Smooth muscle cell (in vitro differentiated cells): ENCODE measurements at regions not wholly inside any gene's neighbourhood (a gene's known extent, or its start where the extent isn't known, plus 50 kb on each side); places are given as distances from the start of the nearest gene placed in this dataset.

Experiments used
- DNase-seq: peaks from one replicate; lab custom pipeline; 2025; ENCODE audit not compliant: unreplicated experiment; lab: John Stamatoyannopoulos, UW
- H2AFZ ChIP-seq: fragments of 200-600 bp; sonication (generic); 2 replicates; pipeline ENCODE4 v1.6.0; 2016; ENCODE audit warnings: antibody characterized with exemption, low read depth, mild to moderate bottlenecking
- H3F3A ChIP-seq: fragments of 200-600 bp; sonication (generic); 2 replicates; pipeline ENCODE4 v1.6.0; 2017; ENCODE audit warnings: antibody characterized with exemption, low read depth
- H3K27ac ChIP-seq: fragments of 200-600 bp; sonication (generic); 2 replicates; pipeline ENCODE4 v1.5.1; 2016; ENCODE audit warnings: low read depth, mild to moderate bottlenecking
- H3K27me3 ChIP-seq: fragments of 200-600 bp; sonication (generic); 2 replicates; pipeline ENCODE4 v1.6.1; 2016; ENCODE audit warnings: low read depth, mild to moderate bottlenecking
- H3K36me3 ChIP-seq: fragments of 200-600 bp; sonication (generic); 2 replicates; pipeline ENCODE4 v1.5.1; 2016; ENCODE audit warnings: low read depth
- H3K4me1 ChIP-seq: fragments of 200-600 bp; sonication (generic); 2 replicates; pipeline ENCODE4 v1.5.1; 2016; ENCODE audit warnings: low read depth
- H3K4me2 ChIP-seq: fragments of 200-600 bp; sonication (generic); 2 replicates; pipeline ENCODE4 v1.6.0; 2016; ENCODE audit warnings: mild to moderate bottlenecking
- H3K4me3 ChIP-seq: fragments of 200-600 bp; sonication (generic); 2 replicates; pipeline ENCODE4 v1.5.1; 2016; ENCODE audit warnings: mild to moderate bottlenecking
- H3K79me2 ChIP-seq: fragments of 200-600 bp; sonication (generic); 2 replicates; pipeline ENCODE4 v1.6.0; 2016; ENCODE audit warnings: low read depth, mild to moderate bottlenecking
- H3K9ac ChIP-seq: fragments of 200-600 bp; sonication (generic); 2 replicates; pipeline ENCODE4 v1.6.0; 2016; ENCODE audit warnings: low read depth
- H3K9me3 ChIP-seq: fragments of 200-600 bp; sonication (generic); replicated peaks from 2 replicates; pipeline ENCODE4 v1.5.1; 2016; ENCODE audit warnings: low read depth
- H4K20me1 ChIP-seq: fragments of 200-600 bp; sonication (generic); 2 replicates; pipeline ENCODE4 v1.6.0; 2016; ENCODE audit warnings: low read depth
- WGBS: methylation state at CpG from one replicate; pipeline ENCODE4 v1.1.7; 2016; ENCODE audit warnings: low lambda C conversion rate; 5-methylcytosine and 5-hydroxymethylcytosine counted together
- TF ChIP-seq, protein P1 (sequence below): fragments of 200-600 bp; sonication (generic); IDR thresholded peaks from 2 replicates; pipeline ENCODE4 v1.5.1; 2017; ENCODE audit warnings: borderline replicate concordance, mild to moderate bottlenecking, antibody characterized with exemption; ENCODE audit not compliant: insufficient read depth, poor library complexity, severe bottlenecking

DNA sequence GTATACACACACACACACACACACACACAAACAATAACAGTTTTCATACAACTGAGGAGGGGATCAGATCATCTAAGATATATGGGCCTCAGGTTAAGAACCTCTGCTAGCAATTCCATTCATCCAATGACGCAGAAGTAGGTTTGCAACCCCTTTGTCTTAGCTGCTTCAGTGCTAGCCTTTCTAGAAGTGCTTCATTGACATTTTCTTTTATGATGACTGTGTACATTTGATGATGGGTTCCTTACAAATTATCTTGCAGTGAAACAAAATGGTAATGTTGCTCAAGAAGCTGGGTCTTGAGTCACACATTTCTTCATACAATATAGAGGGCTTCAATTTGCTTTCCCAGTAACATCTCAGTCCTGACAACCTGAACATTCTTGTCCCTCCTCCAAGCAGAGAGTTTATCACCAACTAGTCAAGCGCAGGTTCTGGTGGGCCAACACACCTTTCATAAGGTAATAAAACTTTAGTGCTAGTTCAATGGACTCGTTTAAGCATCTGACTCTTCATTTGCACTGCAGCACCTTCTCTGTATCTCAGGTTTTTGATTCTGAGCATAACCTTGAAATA is 269.5 kb downstream of the CNTN3 start:
- no peaks in the 10 kb centered on the region for H4K20me1 ChIP-seq
- H3K27me3 ChIP-seq = no peaks in the 10 kb centered on the region

GRCh38 chr3:74343391-74343790 is 271.1 kb downstream of the CNTN3 start:
- DNase-seq = no peak
- Histone ChIP-seq H3K4me1 (no peaks in the 10 kb centered on the region), H3K27me3 (no peaks in the 10 kb centered on the region), H3K27ac (no peak overlapping the region), H3K9me3 (no peaks in the 10 kb centered on the region), H4K20me1 (no peaks in the 10 kb centered on the region), H2AFZ (no peak overlapping the region), H3F3A (no peaks in the 10 kb centered on the region), H3K36me3 (no peaks in the 10 kb centered on the region), H3K79me2 (no peaks in the 10 kb centered on the region), H3K4me2 (no peak overlapping the region), H3K4me3 (no peak overlapping the region), H3K9ac (no peak overlapping the region)
- TF ChIP-seq, protein P1, sequence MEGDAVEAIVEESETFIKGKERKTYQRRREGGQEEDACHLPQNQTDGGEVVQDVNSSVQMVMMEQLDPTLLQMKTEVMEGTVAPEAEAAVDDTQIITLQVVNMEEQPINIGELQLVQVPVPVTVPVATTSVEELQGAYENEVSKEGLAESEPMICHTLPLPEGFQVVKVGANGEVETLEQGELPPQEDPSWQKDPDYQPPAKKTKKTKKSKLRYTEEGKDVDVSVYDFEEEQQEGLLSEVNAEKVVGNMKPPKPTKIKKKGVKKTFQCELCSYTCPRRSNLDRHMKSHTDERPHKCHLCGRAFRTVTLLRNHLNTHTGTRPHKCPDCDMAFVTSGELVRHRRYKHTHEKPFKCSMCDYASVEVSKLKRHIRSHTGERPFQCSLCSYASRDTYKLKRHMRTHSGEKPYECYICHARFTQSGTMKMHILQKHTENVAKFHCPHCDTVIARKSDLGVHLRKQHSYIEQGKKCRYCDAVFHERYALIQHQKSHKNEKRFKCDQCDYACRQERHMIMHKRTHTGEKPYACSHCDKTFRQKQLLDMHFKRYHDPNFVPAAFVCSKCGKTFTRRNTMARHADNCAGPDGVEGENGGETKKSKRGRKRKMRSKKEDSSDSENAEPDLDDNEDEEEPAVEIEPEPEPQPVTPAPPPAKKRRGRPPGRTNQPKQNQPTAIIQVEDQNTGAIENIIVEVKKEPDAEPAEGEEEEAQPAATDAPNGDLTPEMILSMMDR = no peak
- 81% methylated on average over 4 of the region's 4 CpGs for WGBS

More for the DNA sequence above, 269.5 kb downstream of the CNTN3 start:
- Histone ChIP-seq H3K79me2 (no peaks in the 10 kb centered on the region), H3F3A (no peaks in the 10 kb centered on the region), H3K4me2 (no peak overlapping the region), H3K9me3 (no peaks in the 10 kb centered on the region), H3K36me3 (no peaks in the 10 kb centered on the region), H3K27ac (no peak overlapping the region), H3K4me3 (no peak overlapping the region), H3K9ac (no peak overlapping the region), H2AFZ (no peak overlapping the region), H3K4me1 (no peaks in the 10 kb centered on the region)
- TF ChIP-seq, protein P1 = no peak
- 91% methylated on average over 3 of the region's 3 CpGs for WGBS
- DNase-seq = no peak

- Histone ChIP-seq H3K9me3 (no peaks in the 10 kb centered on the region), H3K4me2 (no peak overlapping the region), H3K9ac (no peak overlapping the region), H4K20me1 (no peaks in the 10 kb centered on the region), H3K4me3 (no peak overlapping the region), H3K36me3 (no peaks in the 10 kb centered on the region), H2AFZ (no peak overlapping the region), H3K27ac (no peak overlapping the region), H3F3A (no peaks in the 10 kb centered on the region), H3K79me2 (no peaks in the 10 kb centered on the region), H3K27me3 (no peaks in the 10 kb centered on the region), H3K4me1 (no peaks in the 10 kb centered on the region)
- TF ChIP-seq, protein P1 = no peak
- whole genome bisulfite sequencing = 78% methylated on average over 1 of the region's 1 CpG
- no peak for DNase-seq
Measured at GRCh38 chr3:74338998-74339397, 275.5 kb downstream of the CNTN3 start.

GRCh38 chr3:74332165-74332564 is 282.3 kb downstream of the CNTN3 start:
- 80% methylated on average over 2 of the region's 2 CpGs for WGBS
- Histone ChIP-seq H3K9ac (no peak overlapping the region), H3K4me1 (no peaks in the 10 kb centered on the region), H3K4me3 (no peak overlapping the region), H4K20me1 (no peaks in the 10 kb centered on the region), H3K27me3 (no peaks in the 10 kb centered on the region), H3K9me3 (no peaks in the 10 kb centered on the region), H3K79me2 (no peaks in the 10 kb centered on the region), H3K27ac (no peak overlapping the region), H3F3A (no peaks in the 10 kb centered on the region), H2AFZ (no peak overlapping the region), H3K36me3 (no peaks in the 10 kb centered on the region), H3K4me2 (no peak overlapping the region)
- no peak for DNase-seq
- TF ChIP-seq, protein P1 = no peak
